HG03025 (cell line): ENCODE measurements at regions not wholly inside any gene's neighbourhood (a gene's known extent, or its start where the extent isn't known, plus 50 kb on each side); places are given as distances from the start of the nearest gene placed in this dataset.

Source experiments
- ATAC-seq: cut with Tn5 transposase; IDR thresholded peaks from one replicate; pipeline ENCODE4 v1.9.1; 2021; ENCODE audit warnings: mild to moderate bottlenecking, moderate library complexity; ENCODE audit not compliant: unreplicated experiment, low FRiP score

DNA sequence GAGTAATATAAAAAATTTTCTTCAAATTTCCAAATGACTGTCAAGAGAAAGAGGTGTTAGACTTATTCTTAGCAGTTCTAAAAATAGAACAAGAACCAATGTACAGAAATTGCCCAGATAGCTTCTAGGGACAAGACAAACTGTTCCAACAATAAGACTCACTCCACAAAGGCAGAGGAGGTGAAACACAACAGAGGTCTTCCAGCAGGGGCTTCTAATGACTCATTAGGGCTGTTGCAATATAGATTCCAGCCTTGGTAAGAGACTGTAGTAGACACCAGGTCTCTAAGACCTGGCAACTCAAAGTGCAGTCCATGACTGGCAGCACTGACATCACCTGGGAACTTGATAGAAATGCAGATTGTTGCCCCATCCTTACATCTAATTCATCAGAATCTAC, 134.6 kb upstream of the VLDLR start:
- no peak for ATAC-seq

GRCh38 chr9:2489838-2490314, 131.7 kb upstream of the VLDLR start:
- no peak for ATAC-seq

GRCh38 chr9:2492161-2492560, 129.4 kb upstream of the VLDLR start:
- no peak for ATAC-seq

DNA sequence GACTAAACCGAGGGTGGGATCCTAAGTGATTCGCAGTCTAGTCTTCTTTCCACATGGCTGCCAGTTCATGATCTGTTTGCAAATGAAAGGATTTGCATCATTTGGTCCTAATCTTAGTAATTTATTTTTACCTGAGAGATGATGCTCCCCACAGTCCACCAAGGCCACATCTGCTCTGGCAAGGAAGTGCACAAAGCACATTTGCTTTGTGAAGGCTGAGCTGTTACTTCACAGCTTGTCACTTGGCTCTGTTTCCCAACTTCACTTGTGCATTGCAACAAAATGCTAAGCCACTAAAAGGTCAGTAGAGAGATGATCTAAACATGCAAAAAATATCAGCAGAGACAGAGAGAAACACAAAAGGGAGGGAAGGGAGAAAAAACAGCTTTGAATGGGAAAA, 128.5 kb upstream of the VLDLR start:
- no peak for ATAC-seq

- ATAC-seq = no peak
These were observed 128.1 kb upstream of the VLDLR start for GRCh38 chr9:2493529-2493928.

GRCh38 chr9:2494562-2494961, 127.0 kb upstream of the VLDLR start:
- no peak for ATAC-seq

- ATAC-seq = no peak
These were observed 126.2 kb upstream of the VLDLR start for GRCh38 chr9:2495221-2496005.

DNA sequence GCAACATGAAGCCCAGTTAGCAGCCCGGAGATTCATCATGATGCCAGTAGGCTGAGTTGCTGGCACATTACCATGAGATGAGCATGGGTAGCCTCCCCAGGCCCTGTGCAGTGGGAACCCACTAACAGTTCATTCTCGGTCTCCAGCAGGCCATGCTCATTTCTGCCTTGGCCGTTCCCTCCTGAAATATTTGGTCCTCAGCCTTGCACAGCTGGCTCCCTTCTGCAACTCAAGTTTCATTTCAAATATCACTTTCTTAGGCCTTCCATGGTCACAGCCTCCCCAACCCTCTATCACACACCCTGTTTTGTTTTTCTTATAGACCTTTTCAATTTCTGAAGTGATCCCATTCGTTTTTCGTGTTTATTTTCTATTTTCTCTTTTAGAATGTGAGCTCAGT, 125.4 kb upstream of the VLDLR start:
- no peak for ATAC-seq

GRCh38 chr9:2496934-2497333, 124.7 kb upstream of the VLDLR start:
- ATAC-seq = no peak

DNA sequence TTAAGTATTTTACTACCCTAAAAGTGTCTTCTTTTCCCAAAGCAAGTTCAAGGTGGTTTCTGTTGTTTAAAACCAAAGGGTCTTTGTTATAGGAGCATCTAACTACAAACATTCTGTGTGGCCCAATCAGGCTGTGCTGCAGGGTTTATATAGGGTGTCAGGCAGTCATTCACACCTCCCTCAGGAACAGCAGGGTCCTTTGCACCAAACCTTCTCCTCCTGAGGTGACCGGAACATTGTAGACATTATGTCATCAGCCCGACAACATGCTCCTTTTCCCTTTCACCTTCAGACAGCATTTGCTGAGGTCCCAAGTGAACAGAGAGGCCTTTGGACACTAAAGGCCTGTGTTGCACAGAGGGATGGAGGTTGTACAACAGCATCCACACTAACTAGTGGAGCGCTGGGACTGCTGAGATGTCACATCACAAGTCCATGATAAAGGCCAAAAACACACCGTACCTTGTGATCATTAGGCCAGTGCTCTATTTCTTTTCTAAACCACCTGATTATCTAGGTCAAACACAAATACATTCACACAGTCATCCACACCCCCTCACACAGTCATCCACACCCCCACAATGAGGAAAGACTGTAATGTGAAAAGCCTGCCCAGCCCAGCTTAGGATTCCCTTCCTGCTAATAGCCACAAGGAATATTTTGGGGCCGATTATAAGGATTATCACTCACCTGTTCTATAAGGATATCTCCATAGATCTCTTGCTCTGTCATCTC, 123.8 kb upstream of the VLDLR start:
- ATAC-seq = no peak

DNA sequence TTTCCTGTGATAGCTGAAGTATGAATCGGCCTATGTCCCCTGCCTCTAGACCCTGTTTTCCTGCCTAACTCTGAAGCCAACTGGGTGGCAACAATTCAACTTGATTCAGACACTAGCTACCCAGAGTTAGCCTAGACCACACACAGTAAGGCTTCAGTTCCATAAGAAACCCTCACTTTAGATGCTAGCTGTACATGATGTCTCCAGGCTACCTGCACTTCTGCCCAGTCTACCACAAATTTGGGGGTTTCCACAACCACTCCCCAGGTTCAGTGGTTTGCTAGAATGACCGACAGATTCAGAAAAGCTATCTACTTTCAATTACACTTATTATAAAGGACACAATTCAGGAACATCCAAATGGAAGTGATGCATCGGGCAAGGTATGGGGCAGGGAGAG, 119.4 kb upstream of the VLDLR start:
- no peak for ATAC-seq

DNA sequence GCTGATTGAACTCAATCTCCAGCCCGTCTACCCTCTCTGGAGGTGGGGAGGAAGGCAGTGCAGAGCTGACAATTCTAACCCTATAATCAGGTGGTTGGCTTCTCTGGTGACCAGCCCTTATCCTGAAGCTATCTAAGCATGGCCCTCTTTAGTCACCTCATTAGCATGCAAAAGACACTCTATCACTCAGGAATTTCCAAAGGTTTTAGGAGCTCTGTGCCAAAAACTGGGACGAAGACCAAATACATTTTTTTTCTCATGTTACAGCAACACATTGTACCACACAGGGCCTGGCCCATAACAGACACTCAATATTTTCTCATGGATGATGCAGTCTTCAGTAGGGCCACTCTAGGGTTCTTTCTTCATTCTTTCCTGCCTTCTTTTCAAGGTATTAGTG, 118.8 kb upstream of the VLDLR start:
- no peak for ATAC-seq

- no peak for ATAC-seq
These were observed 115.3 kb upstream of the VLDLR start for GRCh38 chr9:2506321-2506720.

DNA sequence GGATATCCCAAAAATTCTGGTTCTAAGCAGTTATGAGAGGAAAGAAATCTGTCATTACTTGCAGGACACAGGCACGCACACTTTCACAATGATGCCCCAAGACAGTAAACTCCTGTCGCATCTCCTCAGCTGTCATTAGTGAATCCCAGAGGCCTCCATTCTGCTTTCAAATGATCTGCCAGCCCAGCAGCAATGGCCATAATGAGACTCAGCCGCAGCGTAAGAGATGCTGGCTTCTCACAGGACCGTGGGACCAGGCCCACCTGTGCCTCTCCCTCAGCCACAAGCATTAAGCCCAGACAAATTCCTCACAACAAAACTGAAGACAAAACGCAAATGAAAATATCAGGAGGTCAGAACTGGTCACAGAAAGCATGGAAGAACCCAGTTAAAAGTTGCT, 98.0 kb upstream of the VLDLR start:
- no peak for ATAC-seq

GRCh38 chr9:2524601-2525000, 97.0 kb upstream of the VLDLR start:
- ATAC-seq = no peak

DNA sequence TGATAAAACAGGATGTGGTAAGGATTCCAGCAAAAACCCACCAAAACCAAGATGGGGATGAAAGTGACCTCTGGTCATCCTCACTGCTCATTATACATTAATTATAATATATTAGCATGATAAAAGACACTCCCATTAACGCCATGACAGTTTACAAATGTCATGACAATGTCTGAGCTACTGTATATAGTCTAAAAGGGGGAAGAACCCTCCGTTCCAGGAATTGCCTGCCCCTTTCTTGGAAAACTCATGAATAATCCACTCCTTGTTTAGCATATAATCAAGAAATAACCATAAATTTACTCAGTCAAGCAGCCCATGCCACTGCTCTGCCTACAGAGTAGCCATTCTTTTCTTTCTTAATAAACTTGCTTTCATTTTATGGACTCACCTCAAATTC, 96.4 kb upstream of the VLDLR start:
- no peak for ATAC-seq

DNA sequence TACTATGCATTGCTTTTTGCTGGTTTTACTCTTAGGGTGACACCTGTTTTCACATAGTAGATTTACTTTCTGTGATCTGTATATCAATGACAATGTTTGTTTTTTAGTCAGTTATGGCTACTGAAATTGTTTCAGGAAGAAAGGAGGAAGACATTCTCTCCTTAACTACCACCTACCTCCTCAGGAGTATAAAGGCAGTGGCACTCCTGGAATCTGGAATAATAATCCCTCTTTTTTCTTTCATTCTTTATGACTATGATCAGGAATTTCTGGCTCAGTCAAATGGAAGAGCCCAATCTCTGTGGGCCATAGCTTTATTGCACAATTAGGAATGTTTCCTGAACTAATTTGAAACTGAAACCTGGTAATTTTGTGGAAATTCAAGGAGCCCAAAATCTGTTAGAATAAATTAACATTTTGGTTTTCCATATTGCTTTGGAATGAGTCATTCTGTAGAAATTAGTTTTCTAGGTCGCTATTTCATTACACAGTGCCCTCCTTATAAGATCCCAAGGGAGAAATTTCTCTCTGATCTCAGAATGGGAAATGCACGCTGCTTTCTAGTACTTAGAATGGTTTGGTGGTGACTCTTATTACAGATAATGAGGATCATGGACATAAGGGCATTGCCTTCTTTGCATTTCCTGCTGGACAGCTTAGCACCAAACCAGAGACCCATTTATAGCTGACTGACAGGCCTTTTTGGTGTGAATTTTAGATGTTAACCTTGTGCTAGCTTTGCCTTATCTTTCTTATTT, 95.3 kb upstream of the VLDLR start:
- ATAC-seq = no peak

GRCh38 chr9:2531481-2531880, 90.1 kb upstream of the VLDLR start:
- no peak for ATAC-seq

DNA sequence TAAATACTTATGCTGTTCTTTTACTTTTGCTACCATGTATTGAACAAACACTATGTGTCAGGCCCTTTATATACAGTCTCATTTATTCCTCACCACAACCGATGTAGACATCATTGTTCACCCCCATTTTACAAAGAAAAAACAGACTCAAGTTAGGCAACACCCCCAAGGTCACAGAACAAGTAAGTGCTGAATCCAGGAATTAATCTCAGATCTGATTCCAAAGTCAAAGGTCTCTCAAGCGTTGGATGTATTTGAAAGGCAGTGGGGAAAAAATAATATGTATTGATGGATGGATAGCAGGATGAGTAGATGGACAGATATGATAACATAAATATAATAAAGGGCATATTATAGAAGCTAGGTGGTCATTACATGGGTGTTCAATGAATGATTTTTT, 85.1 kb upstream of the VLDLR start:
- ATAC-seq = no peak

- no peak for ATAC-seq
These were observed 75.6 kb upstream of the VLDLR start for GRCh38 chr9:2545881-2546490.
